Common myeloid progenitor, CD34-positive (primary cell): ENCODE measurements at regions not wholly inside any gene's neighbourhood (a gene's known extent, or its start where the extent isn't known, plus 50 kb on each side); places are given as distances from the start of the nearest gene placed in this dataset.

Experiments used
- CTCF ChIA-PET: fragments of 350-600 bp; sonication (Branson Sonifier 250); formaldehyde crosslinking; loops from one replicate; lab custom pipeline; 2021; ENCODE audit warnings: antibody characterized with exemption; lab: Charles Lee
- POLR2A ChIA-PET: fragments of 350-600 bp; sonication (Branson Sonifier 250); formaldehyde crosslinking; loops from one replicate; lab custom pipeline; 2021; ENCODE audit warnings: antibody characterized with exemption; lab: Charles Lee
- DNase-seq, 3 donors: peaks; one replicate each; pipeline versions ENCODE4 v3.0.0 to v3.0.0-alpha.2; 2013
- H3K27ac ChIP-seq, 2 experiments: 1 replicate in 1 of 2; 2 replicates in 1 of 2; pipeline ENCODE4 v1.7.0; 2013; ENCODE audit warnings: inconsistent platforms in 2 of 2, low read length in 2 of 2, mild to moderate bottlenecking in 2 of 2, low read depth in 1 of 2, moderate library complexity in 1 of 2; ENCODE audit not compliant: severe bottlenecking in 2 of 2, insufficient read depth in 1 of 2, poor library complexity in 1 of 2
- H3K27me3 ChIP-seq, 5 experiments: replicated peaks in 2 of 5; 1 replicate in 3 of 5; 2 replicates in 2 of 5; pipeline versions ENCODE4 v1.6.1 to v1.7.0; 2013; ENCODE audit warnings: low read length in 4 of 5, mild to moderate bottlenecking in 2 of 5, moderate library complexity in 2 of 5, inconsistent platforms in 1 of 5; ENCODE audit not compliant: insufficient read depth in 5 of 5, control insufficient read depth in 4 of 5
- H3K36me3 ChIP-seq, 4 experiments: 1 replicate in 2 of 4; 2 replicates in 2 of 4; pipeline versions ENCODE4 v1.6.1 to v1.7.0; 2013; ENCODE audit warnings: low read length in 3 of 4, control low read depth in 1 of 4, mild to moderate bottlenecking in 1 of 4; ENCODE audit not compliant: control insufficient read depth in 4 of 4, insufficient read depth in 4 of 4
- H3K4me1 ChIP-seq, 4 experiments: 1 replicate in 3 of 4; 2 replicates in 1 of 4; pipeline versions ENCODE4 v1.6.1 to v1.7.1; 2013; ENCODE audit warnings: low read length in 3 of 4, mild to moderate bottlenecking in 3 of 4, control low read depth in 1 of 4, inconsistent platforms in 1 of 4, moderate library complexity in 1 of 4; ENCODE audit not compliant: control insufficient read depth in 4 of 4, insufficient read depth in 4 of 4; ENCODE audit errors: control extremely low read depth in 1 of 4
- H3K4me3 ChIP-seq, 7 experiments: 1 replicate in 4 of 7; 2 replicates in 3 of 7; pipeline versions ENCODE4 v1.5.1 to v1.7.0; 2013; ENCODE audit warnings: mild to moderate bottlenecking in 7 of 7, low read length in 6 of 7, moderate library complexity in 6 of 7, inconsistent platforms in 2 of 7, low read depth in 2 of 7, control low read depth in 1 of 7; ENCODE audit not compliant: insufficient read depth in 4 of 7, control insufficient read depth in 1 of 7; ENCODE audit errors: extremely low read depth in 1 of 7
- H3K9me3 ChIP-seq, 5 experiments: 1 replicate in 4 of 5; 2 replicates in 1 of 5; pipeline versions ENCODE4 v1.6.1 to v1.7.1; 2013; ENCODE audit warnings: low read length in 4 of 5, mild to moderate bottlenecking in 2 of 5, inconsistent platforms in 1 of 5, low read depth in 1 of 5, moderate library complexity in 1 of 5; ENCODE audit not compliant: control insufficient read depth in 4 of 5, insufficient read depth in 2 of 5; ENCODE audit errors: control extremely low read depth in 1 of 5
- WGBS: methylation state at CpG from one replicate; pipeline ENCODE4 v1.1.5; 2013; ENCODE audit not compliant: insufficient coverage; 5-methylcytosine and 5-hydroxymethylcytosine counted together

DNA sequence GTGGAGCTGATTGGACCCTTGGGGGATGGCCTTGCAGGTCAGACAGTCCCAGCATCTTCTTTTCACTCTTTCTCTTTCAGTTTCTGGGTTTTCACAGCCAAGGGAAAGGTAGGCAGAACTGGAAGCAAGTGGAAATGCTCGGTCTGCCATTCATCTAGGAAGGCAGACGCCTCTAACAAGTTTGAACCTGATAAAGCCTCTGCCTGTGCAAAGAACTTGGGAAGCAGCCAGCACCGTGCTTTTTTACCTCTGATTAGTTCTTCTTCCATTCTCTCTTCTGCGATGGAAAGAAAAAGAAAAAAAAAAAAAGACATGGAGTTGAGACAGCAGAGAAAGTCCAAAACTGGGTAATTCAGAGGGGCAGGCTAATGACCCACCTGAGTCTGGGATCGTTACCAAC lies 997.8 kb upstream of the EEF2KMT start:
- 92% methylated on average over 5 of the region's 5 CpGs for WGBS
- no peak for DNase-seq
- Histone ChIP-seq H3K9me3 (peaks cover 0 to 2% (median 0%) of the 10 kb centered on the region in 5 experiments), H3K27me3 (no peaks in the 10 kb centered on the region), H3K4me1 (no peaks in the 10 kb centered on the region), H3K36me3 (no peaks in the 10 kb centered on the region), H3K27ac (no peak overlapping the region), H3K4me3 (no peak overlapping the region)
- CTCF ChIA-PET, result no interaction called here
- POLR2A ChIA-PET, result no interaction called here

DNA sequence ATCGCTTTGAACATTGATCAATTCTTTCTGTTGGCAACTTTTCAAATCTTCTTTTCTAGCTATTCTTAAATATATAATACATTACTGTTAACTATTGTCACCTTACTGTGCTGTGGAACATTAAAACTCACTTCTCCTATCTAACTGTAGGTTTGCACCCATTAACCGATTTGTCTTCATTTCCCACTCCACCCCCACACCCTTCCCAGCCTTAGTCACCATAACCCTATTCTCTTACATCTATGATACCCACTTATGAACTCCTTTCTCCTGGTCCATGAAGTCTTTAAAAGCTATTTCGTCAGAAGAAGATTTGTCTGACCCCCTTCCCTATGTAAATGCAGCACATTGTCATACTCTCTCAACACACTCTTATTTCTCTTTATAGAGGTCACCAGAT lies 993.4 kb upstream of the EEF2KMT start:
- POLR2A ChIA-PET, result no interaction called here
- WGBS, result 93% methylated on average over 2 of the region's 3 CpGs
- CTCF ChIA-PET, result no interaction called here

DNA sequence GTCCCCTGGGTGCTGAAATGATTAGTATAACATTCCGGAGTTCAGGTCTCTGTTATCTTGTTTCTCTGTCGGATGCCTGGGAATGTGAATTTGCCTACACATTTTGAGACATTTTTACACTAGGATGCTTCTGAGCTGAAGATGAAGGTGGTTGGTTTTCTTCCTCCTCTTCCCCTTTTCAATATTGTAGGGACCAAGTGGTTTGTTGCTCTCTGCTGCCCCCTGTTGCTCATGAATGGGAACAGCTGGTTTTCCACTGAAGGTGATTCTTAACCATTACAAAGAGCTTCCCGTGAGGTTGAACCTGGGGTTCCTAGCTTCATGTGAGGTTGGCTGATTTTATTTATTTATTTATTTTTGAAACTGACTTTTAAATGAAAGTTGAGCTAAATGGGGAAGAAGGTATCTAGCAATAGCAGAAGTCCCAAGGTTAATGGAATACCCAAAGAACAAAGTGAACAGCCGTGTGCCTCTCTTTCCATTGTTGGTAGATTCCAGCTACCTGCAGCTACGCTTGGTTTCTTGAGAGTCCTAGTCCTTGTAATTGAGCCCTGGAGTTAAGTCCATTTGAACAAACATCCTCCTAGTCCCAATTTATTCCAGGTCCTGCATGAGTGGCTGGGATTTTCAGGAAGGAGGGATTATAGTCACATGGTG lies 983.9 kb upstream of the EEF2KMT start:
- no peaks in the 10 kb centered on the region for H3K4me1 ChIP-seq
- H3K9me3 ChIP-seq, result no peaks in the 10 kb centered on the region
- ChIA-PET POLR2A (no interaction called here), CTCF (no interaction called here)
- 79% methylated on average over 2 of the region's 5 CpGs for WGBS
- H3K36me3 ChIP-seq, result no peaks in the 10 kb centered on the region
- H3K27ac ChIP-seq, result no peak overlapping the region
- H3K27me3 ChIP-seq, result no peaks in the 10 kb centered on the region
- H3K4me3 ChIP-seq, result no peak overlapping the region
- DNase-seq, result peak; percentile 8 to 36 (median 19)

More for the DNA sequence above, 993.4 kb upstream of the EEF2KMT start:
- H3K4me3 ChIP-seq, result no peak overlapping the region
- DNase-seq, result no peak
- no peaks in the 10 kb centered on the region for H3K36me3 ChIP-seq
- H3K9me3 ChIP-seq, result peaks cover 0 to 2% (median 0%) of the 10 kb centered on the region in 5 experiments
- no peaks in the 10 kb centered on the region for H3K4me1 ChIP-seq
- no peak overlapping the region for H3K27ac ChIP-seq
- no peaks in the 10 kb centered on the region for H3K27me3 ChIP-seq

DNA sequence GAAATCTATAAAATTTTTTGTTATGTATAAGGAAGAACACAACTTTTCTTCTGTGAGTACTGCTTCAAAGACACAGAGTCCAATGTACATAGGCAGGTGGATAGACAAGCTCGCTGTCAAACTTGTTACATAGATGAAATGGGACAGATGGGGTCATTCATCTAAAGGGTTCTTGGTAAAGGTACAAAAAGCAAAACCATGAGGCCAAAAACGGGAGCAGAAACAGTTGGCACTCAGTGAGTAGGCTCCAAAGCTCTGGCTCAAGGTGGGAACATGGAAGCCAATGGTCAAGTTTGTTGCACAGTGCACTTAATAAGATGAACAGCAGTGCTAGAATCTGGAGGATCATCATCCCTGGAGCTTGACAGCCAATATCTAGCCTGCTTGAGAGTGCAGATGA lies 979.0 kb upstream of the EEF2KMT start:
- Histone ChIP-seq H3K27ac (no peak overlapping the region), H3K4me1 (no peaks in the 10 kb centered on the region), H3K9me3 (peaks cover 0 to 4% (median 2%) of the 10 kb centered on the region in 5 experiments), H3K4me3 (no peak overlapping the region), H3K27me3 (no peaks in the 10 kb centered on the region), H3K36me3 (no peaks in the 10 kb centered on the region)
- DNase-seq, result no peak
- CTCF ChIA-PET, result no interaction called here
- POLR2A ChIA-PET, result no interaction called here
- WGBS, result 62% methylated on average over 1 of the region's 2 CpGs

DNA sequence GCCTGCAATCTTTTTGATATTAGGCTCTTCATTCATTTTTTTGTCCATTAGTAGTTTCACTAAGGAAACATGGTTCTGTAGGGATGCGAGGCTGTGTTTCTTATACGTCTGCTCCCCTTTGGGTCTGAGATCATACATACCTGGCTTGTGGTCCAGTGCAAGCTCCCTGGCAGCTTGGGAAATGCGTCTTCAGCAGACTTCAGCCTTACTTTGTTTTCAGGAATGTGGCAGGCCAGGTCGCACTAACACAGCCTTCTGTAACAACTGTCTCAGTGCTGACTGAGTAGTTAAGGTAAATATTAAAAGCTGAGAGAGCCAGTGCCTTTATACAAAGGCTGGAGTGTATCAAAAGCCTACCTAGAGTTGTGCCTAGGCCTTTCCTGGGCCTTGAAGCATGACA lies 970.5 kb upstream of the EEF2KMT start:
- H3K4me1 ChIP-seq, result no peaks in the 10 kb centered on the region
- H3K9me3 ChIP-seq, result peaks cover 0 to 4% (median 2%) of the 10 kb centered on the region in 5 experiments
- ChIA-PET CTCF (no interaction called here), POLR2A (no interaction called here)
- no peak overlapping the region for H3K4me3 ChIP-seq
- no peaks in the 10 kb centered on the region for H3K36me3 ChIP-seq
- H3K27ac ChIP-seq, result no peak overlapping the region
- no peak for DNase-seq
- WGBS, result 79% methylated on average over 4 of the region's 4 CpGs
- H3K27me3 ChIP-seq, result no peaks in the 10 kb centered on the region

DNA sequence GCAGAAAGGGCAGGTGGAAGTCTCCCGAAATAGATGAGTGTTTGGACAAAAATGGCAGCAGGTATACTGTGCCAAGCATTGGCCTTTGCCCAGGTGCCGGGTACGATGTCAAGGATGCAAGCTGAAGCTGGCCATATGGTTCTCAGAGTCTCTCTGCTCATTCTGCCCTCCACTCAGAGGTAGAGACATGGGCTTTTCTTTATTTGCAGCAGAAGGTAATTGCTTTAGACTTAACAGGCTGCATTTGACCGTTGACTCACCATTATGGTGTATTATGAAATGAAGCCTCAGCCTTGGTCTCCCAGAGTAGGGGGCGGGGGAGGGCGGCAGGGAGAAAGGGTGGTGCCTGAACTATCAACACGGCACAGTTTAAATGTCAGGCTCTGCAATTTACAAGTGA lies 969.1 kb upstream of the EEF2KMT start:
- Histone ChIP-seq H3K27ac (no peak overlapping the region), H3K4me3 (no peak overlapping the region), H3K36me3 (no peaks in the 10 kb centered on the region), H3K27me3 (no peaks in the 10 kb centered on the region), H3K9me3 (no peaks in the 10 kb centered on the region), H3K4me1 (no peaks in the 10 kb centered on the region)
- POLR2A ChIA-PET, result interaction anchor here (0.6 kb wide), 1 partner anchor 19 kb away, joined by 3 read pairs; no protein-coding TSS in a partner anchor
- CTCF ChIA-PET, result no interaction called here
- DNase-seq, result no peak
- 94% methylated on average over 6 of the region's 7 CpGs for WGBS

DNA sequence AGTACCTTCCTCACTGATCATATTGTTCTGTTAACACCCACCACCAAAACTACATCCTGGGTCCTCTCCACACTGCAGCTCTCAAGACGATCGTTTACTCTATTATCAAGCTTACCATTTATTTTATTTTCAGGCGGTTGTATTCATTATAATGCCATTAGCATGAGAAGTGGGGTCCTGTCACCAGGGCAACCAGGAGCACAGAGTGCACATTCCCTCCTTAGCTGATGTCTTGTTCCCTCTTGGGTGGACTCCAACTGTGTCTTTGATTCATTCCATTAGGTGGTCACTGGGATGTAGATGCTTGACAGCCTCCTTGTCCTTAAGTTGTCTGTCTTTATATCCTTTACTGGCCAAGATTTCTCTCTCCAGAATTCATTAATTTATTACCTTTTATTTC lies 965.9 kb upstream of the EEF2KMT start:
- no CpG with 5 or more reads among the region's 3 CpGs for whole genome bisulfite sequencing

More for the DNA sequence above, 965.9 kb upstream of the EEF2KMT start:
- no peaks in the 10 kb centered on the region for H3K4me1 ChIP-seq
- no peaks in the 10 kb centered on the region for H3K9me3 ChIP-seq
- no peak for DNase-seq
- POLR2A ChIA-PET, result no interaction called here
- no peak overlapping the region for H3K27ac ChIP-seq
- no peaks in the 10 kb centered on the region for H3K27me3 ChIP-seq
- CTCF ChIA-PET, result no interaction called here
- H3K4me3 ChIP-seq, result no peak overlapping the region
- no peaks in the 10 kb centered on the region for H3K36me3 ChIP-seq
